GM21447 (cell line): ENCODE measurements at regions not wholly inside any gene's neighbourhood (a gene's known extent, or its start where the extent isn't known, plus 50 kb on each side); places are given as distances from the start of the nearest gene placed in this dataset.
"Not testable (repeated sequence)": the region's sequence is repeated elsewhere in the genome, so short reads cannot be mapped to it uniquely, and the experiment has no call there.

ENCODE experiments used
- ATAC-seq: cut with Tn5 transposase; IDR thresholded peaks from one replicate; pipeline ENCODE4 v1.9.1; 2021; ENCODE audit not compliant: unreplicated experiment

DNA sequence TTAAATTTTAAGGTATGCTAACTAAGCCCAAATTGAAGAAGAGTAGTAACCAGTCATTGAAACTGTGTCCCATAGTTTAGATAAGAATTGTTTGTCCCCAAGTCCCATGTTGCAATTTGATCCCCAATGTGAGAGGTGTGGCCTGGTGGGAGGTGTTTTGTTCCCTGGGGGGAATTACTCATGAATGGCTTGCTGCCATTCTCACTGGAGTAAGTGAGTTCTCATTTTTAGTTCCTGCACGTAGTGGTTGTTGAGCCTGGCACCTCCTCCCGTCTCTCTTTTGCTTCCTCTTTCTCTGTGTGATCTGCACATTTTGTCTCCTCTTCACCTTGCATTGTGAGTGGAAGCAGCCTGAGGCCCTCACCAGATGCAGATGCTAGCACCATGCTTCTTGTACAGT, 1271.0 kb downstream of the NSUN3 start:
- no peak for ATAC-seq

DNA sequence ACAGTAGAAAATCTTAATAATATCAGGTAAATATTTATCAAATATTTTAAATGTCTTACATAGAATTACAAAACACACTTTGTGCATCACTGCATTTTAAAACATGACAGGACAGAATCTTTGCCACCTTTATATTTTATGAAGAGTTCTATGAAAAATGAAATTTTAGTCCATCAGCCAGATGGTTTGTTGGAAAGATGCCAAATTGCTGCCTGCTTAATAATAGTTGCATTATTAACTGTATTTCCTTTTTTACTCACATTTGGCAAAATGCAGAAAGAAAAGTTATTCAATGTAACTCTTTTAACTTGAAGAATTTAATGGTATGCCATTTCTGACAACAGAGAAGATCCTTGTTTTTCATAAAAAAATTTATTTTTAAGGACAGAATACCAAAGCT, 1271.6 kb downstream of the NSUN3 start:
- no peak for ATAC-seq

DNA sequence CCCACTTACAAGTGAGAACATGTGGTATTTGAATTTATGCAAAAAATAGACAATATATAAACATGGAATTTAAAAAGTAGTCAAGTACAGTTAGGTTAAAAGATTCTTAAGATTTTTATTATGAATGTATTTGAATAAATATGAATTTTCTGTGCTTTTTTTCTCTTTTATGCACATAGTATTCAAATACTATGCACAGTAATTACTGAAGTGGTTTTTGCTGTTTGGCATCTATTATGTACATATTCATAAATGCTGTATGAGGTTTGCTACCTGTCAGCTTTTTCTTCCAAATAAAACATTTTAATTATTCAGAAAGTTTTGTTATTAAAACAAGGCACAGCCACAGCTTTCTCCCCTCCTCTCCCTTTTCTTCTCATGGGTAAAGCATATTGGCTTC, 1272.7 kb downstream of the NSUN3 start:
- no peak for ATAC-seq

DNA sequence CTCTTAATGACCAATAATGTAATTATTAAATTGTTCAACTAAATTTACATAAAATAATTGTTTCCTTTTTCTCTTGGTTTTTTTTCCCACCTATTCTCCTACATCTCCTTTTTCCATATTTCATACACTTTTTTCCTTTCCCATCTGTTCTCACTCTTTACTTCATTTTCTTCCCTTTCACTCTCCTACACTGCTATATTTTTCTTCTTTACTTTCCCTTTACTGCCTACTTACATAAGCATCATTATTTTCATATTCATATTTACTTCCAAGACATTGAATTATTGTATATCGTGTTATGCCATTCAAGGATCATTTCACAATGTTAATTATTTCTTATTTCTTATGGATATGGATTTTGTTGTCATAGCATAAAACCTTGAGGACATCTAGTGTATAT, 1275.6 kb downstream of the NSUN3 start:
- no peak for ATAC-seq

DNA sequence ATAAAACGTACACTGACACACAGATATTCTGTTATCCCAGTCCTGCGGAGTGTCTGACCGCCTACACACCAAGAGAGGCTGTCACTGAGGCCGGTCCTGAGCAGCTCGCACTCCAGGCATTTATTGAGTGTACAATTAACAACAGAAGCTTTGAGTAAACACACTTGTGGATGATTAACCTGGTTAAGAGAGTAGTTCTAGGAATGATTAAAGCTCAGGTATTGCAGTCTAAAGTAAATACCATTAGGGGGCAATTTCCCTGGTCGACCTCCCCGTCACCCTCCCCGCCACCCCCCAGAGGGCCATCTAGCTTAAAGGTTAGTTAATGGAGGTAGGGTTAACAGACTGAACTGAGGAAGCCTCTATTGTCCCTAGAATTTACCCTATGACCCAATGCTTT, 1278.5 kb downstream of the NSUN3 start:
- ATAC-seq = no peak

DNA sequence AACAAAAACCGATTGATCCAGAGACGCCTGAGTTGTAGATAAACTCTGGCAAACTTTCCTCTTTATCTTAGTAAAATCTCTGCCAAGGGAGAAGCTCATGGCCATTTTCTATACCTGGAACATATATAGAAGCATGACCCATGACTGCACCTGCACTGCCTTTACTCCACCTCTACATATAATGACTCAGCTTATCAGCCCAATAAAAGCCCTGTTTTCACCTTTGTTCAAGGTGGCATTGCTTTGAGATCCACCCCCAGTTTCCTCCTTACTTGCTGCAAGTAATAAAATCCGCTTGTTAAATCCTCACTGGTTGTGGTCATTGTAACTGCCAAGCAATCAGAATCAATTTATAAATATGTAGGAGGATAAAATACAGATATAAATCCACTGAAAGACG, 1280.4 kb downstream of the NSUN3 start:
- no peak for ATAC-seq

DNA sequence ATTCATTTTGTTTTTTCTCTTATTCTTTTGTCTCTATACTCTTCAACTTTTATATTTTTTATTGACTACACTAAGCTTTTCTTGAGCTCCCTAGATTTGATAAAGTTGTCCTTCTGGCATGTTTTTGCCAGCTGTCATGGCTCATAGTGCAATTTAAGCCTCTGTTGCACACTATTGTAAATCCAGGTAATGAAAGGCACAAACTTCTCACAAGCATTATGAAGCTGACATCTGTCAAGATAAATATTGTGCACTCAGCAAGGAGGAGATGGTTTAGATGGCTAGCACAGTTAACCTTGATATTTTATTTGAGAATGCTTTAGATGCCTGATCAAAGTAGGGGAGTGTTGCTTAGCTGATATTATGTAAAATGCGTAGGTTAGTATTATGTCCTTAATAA, 1280.9 kb downstream of the NSUN3 start:
- ATAC-seq = no peak

DNA sequence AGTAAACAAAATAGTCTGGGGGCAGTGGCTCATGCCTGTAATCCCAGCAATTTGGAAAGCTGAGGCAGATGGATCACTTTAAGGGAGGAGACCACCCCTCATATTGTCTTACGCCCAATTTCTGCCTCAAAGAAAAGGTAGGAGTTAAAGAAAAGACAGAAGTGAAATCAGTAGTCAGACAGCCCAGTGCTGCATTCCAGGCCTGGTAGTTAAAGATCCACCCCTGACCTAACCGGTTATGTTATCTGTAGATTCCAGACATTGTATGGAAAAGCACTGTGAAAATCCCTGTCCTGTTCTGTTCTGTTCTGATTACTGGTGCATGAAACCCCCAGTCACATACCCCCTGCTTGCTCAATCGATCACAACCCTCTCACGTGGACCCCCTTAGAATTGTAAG, 1285.1 kb downstream of the NSUN3 start:
- ATAC-seq = not testable (repeated sequence)

DNA sequence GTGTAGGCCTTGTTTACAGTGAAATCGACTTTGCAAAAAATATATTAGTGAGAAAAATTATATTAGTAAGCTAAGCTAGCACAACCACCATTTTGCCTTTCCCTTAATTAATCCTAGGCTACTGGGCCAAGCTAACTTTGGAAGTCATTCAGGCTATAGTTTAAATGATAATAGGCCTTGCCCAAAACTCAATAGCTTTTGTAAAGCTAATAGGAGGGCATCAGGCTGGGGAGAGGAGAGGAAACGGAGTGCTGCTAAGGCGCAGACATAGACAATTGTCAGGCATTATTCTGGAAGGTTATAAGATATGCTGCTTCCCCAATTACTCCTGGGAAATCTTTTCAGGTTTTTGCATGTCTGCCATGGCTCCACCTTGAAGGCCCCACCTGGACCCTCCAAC, 1286.0 kb downstream of the NSUN3 start:
- ATAC-seq = no peak

DNA sequence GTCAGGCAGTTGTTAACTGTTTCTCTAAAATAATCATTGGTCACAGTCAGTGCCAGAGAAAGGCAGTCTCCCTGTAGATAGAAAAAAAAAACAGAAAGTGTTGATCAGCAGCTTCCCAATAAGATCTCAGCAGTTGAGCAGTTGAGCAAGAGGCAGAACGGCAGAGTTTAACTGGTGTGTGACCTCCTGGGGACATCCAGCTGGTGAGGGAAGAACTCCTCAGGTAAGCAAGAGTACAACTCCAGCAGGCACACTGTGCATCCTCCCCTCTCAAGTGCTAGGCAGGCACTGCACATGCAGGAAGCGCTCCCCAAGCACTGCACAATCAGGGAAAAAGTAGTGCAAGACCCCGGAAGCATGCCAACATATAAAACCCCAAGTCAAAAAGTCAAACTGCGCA, 1287.2 kb downstream of the NSUN3 start:
- ATAC-seq = no peak

DNA sequence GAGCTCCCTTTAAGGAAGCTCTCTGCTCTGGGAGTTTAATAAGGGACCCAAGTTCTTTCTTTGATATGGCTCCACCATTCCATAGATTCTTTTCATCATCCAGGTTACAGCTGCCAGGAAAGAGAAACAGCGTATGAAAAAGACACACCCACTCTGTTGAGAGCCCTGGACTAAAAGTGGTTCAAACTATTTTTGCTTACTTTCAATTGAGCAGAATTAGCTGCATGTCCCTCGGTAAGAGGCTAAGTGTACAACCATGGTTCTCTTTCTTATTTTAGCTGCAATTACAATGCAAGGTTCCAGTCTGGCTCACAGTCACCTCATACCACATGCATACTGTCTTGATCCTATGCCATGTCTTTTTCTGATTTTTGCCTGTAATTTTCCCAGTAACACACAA, 1288.3 kb downstream of the NSUN3 start:
- ATAC-seq = no peak

DNA sequence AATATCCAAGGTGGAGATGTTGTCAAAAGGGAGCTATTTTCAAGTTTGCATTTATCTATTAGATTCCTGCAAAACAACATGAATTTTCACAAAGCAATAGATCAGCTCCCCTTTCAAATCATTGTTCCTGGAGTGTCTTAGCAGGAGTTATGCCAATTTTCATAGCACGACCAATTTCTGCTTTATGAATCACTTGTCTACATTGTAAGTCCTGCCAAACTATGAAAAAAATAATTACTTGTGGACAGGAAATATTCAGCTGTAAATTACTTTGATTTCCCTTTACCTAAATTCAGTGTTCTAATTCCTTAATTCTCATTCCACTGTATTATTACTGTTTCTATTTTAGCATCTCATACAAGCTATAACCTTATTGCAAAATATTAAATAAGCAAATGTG, 1289.6 kb downstream of the NSUN3 start:
- no peak for ATAC-seq

DNA sequence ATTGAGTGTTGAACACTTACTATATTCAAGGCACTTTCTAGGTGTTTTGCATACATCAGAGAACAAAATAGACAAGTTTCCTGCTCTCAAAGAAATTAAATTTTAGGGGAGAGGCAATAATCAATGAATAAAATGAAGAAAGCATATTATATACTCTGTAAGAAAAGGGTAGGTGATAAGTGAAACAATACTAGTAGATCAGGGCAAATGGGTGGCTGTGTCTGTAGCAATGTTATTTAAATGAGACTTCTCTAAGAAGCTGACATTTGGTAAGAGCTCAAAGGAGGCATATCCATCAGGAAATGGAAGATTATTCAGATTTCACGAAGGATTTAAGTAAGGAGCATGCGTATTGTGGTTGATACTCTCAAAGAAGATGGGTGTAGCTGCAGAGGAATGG, 1291.6 kb downstream of the NSUN3 start:
- ATAC-seq = no peak

DNA sequence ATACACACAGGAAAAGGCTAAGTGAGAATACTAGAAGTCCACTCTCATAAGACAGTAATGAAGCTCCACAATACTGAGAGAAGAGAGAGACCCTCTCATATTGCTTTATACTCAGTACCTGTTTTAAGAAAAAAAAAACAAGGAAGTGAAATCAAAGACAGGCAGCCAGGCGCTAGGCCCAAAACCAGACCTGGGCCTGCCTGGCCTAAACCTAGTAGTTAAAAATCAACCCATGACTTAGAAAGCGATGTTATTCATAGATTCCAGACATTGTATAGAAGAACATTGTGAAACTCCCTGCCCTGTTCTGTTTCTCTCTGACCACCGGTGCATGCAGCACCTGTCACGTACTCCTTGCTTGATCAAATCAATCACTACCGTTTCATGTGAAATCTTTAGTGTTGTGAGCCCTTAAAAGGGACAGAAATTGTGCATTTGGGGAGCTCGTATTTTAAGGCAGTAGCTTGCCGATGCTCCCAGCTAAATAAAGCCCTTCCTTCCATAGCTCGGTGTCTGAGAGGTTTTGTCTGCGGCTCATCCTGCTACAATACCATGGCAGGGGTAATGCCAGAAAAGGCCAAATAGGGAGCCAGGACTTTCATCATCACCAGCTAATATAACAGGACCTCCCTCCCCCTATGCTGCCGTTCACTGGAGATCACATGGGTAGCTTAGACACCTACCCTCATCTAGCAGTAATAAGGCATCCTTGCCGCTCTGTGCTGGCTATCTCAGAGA, 1294.1 kb downstream of the NSUN3 start:
- no peak for ATAC-seq

DNA sequence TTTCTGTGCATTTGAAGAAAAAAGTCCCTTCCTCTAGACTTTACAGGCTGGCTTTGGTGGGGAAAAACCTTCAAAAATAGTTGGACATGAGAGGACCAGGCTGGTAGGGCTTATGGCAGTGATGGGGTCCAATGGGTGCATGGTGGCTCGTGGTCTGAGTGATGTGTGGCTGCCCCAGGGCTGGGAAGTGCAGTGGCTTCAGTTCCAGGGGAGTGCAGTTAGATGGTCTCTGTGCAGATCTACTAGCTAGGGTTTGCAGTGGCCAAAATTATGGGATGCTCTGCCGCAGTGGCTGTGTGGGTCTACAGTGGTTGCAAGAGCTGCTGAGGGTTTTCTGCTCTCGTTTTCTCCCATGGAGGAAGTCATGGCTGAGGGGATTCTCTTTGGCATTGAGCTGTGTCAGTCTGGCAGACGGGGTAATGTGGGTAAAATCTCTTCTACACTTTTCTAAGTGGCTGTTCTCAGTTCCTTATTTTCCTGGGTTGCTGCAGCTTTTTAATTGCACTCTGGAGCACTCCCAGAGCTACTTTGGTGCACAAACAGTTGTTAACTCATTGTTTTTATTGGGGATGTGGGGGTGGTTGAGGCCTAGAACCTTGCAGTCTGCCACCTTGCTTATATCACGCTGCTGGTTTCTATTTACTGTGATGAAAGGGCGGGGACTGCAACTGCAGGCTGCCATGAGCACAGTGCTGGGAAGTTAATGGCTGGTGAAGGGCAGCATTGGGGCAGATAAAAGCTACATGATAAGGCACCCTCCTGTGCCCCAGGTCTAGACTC, 1324.6 kb downstream of the NSUN3 start:
- no peak for ATAC-seq

DNA sequence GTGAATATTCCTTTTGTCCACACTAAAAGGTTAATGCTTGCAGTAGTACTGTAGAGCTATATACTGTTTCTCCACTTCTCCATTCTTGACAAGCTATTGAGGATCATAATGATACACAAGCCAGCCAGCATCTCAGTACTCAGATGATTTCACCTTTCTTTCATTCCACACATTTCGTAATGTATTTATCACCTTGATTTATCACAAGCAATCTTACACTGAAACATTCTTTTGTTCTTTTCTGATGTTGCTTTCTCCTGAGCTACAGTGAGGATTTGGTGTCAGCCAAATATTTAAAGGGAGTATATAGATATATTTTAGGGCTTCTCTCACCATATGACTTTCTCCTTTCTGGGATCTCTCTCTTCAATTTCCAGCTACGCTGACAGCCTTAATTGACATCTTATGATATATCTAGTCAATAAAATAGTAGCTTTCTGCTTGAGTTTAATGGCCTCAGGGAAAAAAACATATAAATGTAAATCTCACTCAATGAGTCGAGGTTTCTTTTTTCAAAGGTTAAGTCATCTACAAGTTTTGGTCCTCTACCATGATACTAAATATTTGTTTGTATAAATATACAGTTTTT, 1327.0 kb downstream of the NSUN3 start:
- ATAC-seq = no peak

DNA sequence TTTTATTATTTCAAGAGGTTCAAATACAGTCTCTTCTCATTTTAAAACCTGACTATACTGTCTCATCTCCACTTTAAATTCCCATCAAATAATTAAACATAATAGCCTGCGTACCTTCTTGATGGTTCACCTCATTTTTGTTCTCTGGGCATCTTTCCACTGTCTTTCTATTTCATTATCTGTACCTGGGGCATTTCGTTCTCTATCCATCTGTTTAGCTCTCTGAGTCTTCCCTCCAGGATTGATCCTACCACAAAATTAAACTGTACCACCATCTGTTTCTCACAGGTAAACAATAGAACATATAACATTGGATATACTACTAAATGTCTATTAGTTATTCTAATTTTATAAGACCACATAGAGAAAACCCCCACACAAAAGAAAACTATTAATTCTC, 1331.4 kb downstream of the NSUN3 start:
- no peak for ATAC-seq

DNA sequence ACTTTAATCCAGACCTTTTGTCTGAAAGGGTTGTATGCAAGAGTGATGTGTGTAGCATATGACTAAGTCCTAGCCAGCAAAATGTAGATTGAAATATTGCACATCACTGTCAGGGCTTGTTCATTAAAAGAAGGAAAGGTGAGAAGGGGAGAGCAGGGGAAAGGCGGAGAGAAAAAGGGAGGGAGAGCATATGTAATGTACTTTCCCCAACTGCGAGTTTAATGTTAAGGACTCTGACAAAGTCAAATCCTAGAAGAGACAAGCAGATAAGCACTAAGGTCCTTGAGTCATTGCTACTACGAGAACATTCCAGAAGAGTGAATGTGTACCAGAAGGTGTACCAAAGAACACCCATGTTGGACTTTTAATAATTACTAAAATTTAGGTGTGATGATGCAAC, 1336.7 kb downstream of the NSUN3 start:
- no peak for ATAC-seq

DNA sequence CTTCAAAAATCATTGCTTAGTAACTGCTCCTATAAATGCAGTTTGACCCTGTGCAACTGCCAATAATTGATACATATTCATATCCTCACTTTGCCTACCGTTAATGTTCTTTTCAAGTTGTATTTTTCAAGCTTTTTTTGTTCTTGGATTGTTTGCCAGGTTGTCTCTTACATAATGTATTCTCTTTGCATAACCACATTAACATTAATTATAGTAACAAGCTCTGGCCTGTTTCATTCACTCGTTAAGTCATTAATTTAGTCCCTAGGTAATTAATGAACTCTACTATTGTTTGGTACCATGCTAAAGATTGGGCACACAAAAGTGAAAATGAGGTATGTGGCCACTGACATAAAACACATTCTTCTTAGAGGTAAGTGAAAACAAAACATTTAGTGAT, 1338.8 kb downstream of the NSUN3 start:
- no peak for ATAC-seq

DNA sequence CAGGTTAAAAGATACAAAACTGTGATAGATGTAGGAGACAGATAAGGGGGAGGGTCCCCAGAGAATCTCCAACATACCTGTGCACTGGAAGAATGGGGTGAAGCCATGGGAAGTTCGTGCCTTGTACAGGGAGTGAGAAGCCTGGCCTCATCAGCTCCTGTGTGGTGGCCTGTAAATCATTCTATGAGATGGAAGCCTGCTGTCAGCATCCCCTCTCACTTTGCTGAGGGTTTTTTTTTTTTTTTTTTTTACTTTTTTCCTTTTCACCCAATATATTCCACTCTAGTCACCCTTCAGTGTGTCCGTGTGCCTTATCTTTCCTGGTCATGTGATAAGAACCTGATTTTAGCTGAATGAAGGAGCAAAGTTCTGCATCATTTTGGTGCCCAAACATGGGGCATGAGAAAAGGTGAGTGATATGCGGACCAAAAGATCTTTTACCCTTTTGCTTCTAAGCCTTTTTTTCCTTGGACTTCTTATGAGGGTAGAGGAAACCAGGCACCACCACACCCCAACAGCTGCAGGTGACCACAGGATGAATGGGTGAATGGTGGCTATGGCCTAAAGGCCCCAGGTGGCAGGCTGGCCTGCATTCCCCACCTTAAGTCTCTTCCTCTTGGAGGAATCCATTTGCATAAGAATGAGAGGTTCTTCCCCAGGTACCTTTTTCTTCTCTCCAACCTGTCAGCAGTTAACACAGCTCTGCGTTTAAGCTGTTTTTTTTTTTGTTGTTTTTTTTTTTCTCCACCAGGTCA, 1345.0 kb downstream of the NSUN3 start:
- ATAC-seq = no peak

DNA sequence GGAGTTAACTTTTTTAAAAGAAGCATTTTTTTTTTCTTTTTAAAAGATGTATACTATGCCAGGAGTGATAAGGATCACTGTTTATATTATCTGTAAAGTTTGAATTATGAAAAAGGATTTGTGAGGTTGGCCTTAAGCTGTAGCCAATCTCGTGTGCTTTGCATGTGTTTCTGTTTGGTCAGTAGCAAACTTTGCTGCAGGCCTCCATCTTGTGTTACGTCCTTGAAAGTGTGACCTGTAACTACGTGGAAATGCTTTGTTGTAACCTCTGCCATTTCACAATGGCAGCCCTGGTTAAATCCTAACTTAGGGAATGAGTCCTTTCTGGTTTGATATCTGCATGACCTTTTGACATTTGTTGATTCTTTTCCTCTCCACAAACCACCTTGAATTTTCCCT, 1345.6 kb downstream of the NSUN3 start:
- ATAC-seq = no peak

DNA sequence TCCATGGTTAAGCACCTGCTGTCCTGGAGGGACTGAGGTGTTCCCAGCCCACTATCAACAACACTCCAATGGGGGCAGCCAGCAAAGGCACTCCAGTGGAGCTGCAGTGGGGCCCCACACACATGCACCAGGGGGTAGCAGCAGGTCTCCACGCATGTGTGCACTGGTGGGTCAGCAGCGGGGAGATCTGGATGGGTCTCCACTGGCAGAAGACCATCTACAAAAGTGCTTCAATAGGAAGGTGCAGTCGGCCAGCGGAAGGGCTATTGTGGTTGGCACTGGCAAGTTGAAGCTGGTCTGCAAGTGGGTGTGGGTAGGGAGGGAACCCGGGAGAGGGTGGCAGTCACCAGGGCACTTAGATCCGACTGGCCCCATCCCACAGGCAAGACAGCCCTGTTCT, 1355.4 kb downstream of the NSUN3 start:
- no peak for ATAC-seq
